ENCODE measurements at regions not wholly inside any gene's neighbourhood (a gene's known extent, or its start where the extent isn't known, plus 50 kb on each side); places are given as distances from the start of the nearest gene placed in this dataset.

- Histone ChIP-seq H3K14ac (ENCODE audit: insufficient read length) (no peak overlapping the region), H4K91ac (replicated peaks; ENCODE audit: insufficient read length, low read length) (no peak overlapping the region), H3K23me2 (ENCODE audit: low read depth, low read length) (no peaks in the 10 kb centered on the region), H3K4me3 (ENCODE audit: extremely low read depth in 1 of 4, insufficient read depth in 2 of 4, low read depth in 3 of 4, low read length in 4 of 4) (no peak overlapping the region), H2BK5ac (ENCODE audit: low read depth, low read length) (no peak overlapping the region), H2BK15ac (ENCODE audit: low read length) (no peak overlapping the region), H3K27me3 (replicated peaks in 1 of 4; ENCODE audit: control insufficient read depth in 3 of 4, extremely low read depth in 1 of 4, insufficient read depth in 3 of 4, low read length in 3 of 4) (no peaks in the 10 kb centered on the region), H3K56ac (replicated peaks; ENCODE audit: insufficient read length, low read depth, low read length) (no peak overlapping the region), H4K8ac (ENCODE audit: extremely low read depth, insufficient read depth, low read length) (no peak overlapping the region), H3K27ac (ENCODE audit: low read depth, low read length) (no peak overlapping the region), H3K23ac (ENCODE audit: insufficient read length) (no peak overlapping the region), H4K5ac (ENCODE audit: insufficient read length, low read depth, low read length) (no peak overlapping the region), H3K9me3 (ENCODE audit: insufficient read depth in 2 of 2, low read depth in 1 of 2, low read length in 1 of 2) (no peaks in the 10 kb centered on the region), H3K36me3 (ENCODE audit: control insufficient read depth in 2 of 4, insufficient read depth in 4 of 4, low read length in 3 of 4) (no peaks in the 10 kb centered on the region), H3K9ac (replicated peaks in 1 of 4; ENCODE audit: extremely low read depth in 1 of 4, low read depth in 3 of 4, low read length in 3 of 4) (no peak overlapping the region), H2BK12ac (ENCODE audit: low read depth, low read length) (no peak overlapping the region), H3K4me1 (replicated peaks in 1 of 4; ENCODE audit: control insufficient read depth in 3 of 4, insufficient read depth in 4 of 4, low read length in 3 of 4) (no peaks in the 10 kb centered on the region; a peak in 2 of 7 replicates), H2BK20ac (ENCODE audit: low read length) (no peak overlapping the region), H3K4me2 (ENCODE audit: insufficient read depth in 1 of 2, low read depth in 2 of 2, low read length in 2 of 2) (no peak overlapping the region), H2AK5ac (ENCODE audit: low read depth, low read length) (no peak overlapping the region), H4K20me1 (replicated peaks in 1 of 2; ENCODE audit: control insufficient read depth in 1 of 2, insufficient read depth in 2 of 2, low read length in 2 of 2) (no peaks in the 10 kb centered on the region), H2BK120ac (replicated peaks; ENCODE audit: low read depth, low read length) (no peak overlapping the region), H3K4ac (replicated peaks; ENCODE audit: insufficient read length, low read depth, low read length) (no peak overlapping the region), H2AFZ (ENCODE audit: low read length) (no peak overlapping the region), H3K79me1 (ENCODE audit: low read depth, low read length) (no peaks in the 10 kb centered on the region), H3K18ac (ENCODE audit: extremely low read depth, low read length) (no peak overlapping the region), H3K79me2 (ENCODE audit: control insufficient read depth in 1 of 2, insufficient read depth in 2 of 2, low read length in 2 of 2) (no peaks in the 10 kb centered on the region)
- FAIRE-seq (no peak), DNase-seq (ENCODE audit: low read depth in 1 of 2, low spot score in 2 of 2) (no peak)
- 100% methylated on average over 2 of the region's 2 CpGs; no CpG with 5 or more reads in 1 of the 2 experiments for WGBS, 2 experiments (ENCODE audit: extremely low coverage in 1 of 2, insufficient coverage in 1 of 2, insufficient read length in 1 of 2, insufficient replicate concordance in 2 of 2, low coverage in 1 of 2, low lambda C conversion rate in 2 of 2, missing lambda C conversion rate in 1 of 2)
- ChIA-PET CTCF (ENCODE audit: partially characterized antibody) (interaction anchor here (1.1 kb wide), 1 partner anchor 10 kb away, joined by 3 read pairs; no protein-coding TSS in a partner anchor), POLR2A (ENCODE audit: partially characterized antibody) (interaction anchor here (0.6 to 1.0 kb wide), 2 partner anchors 15 to 49 kb away, joined by 3 to 4 read pairs; no protein-coding TSS in a partner anchor)
- TF ChIP-seq KDM5A (IDR thresholded peaks at IDR 0.05; ENCODE audit: low read length) (no peak), ZNF274 (IDR thresholded peaks at IDR 0.05; ENCODE audit: borderline replicate concordance, extremely low read depth, low read length) (no peak)
These were observed 182.5 kb downstream of the TXNL1 start for GRCh38 chr18:56455874-56456273.

Data from H1 (cell line).